H9 (cell line): ENCODE measurements at regions not wholly inside any gene's neighbourhood (a gene's known extent, or its start where the extent isn't known, plus 50 kb on each side); places are given as distances from the start of the nearest gene placed in this dataset.

Experiments used
- DNase-seq: peaks from one replicate; pipeline ENCODE4 v3.0.0-alpha.2; 2017
- H2AFZ ChIP-seq: one replicate; pipeline ENCODE4 v1.6.1; 2013; ENCODE audit warnings: mild to moderate bottlenecking, low read length, control low read depth, moderate library complexity
- H2AK5ac ChIP-seq: 2 replicates; pipeline ENCODE4 v1.6.1; 2013; ENCODE audit warnings: low read length, control low read depth, mixed read lengths; ENCODE audit not compliant: insufficient read length
- H2BK120ac ChIP-seq: one replicate; pipeline ENCODE4 v1.6.1; 2013; ENCODE audit warnings: low read depth, mild to moderate bottlenecking, low read length, control low read depth, inconsistent platforms; ENCODE audit not compliant: poor library complexity, severe bottlenecking
- H2BK12ac ChIP-seq: 2 replicates; pipeline ENCODE4 v1.6.1; 2013; ENCODE audit warnings: low read length, control low read depth, mixed read lengths, low read depth; ENCODE audit not compliant: insufficient read length
- H2BK15ac ChIP-seq: 2 replicates; pipeline ENCODE4 v1.6.1; 2013; ENCODE audit warnings: low read depth, low read length, control low read depth
- H2BK20ac ChIP-seq: one replicate; pipeline ENCODE4 v1.6.1; 2013; ENCODE audit warnings: low read depth, mild to moderate bottlenecking, low read length, control low read depth, inconsistent platforms; ENCODE audit not compliant: poor library complexity, severe bottlenecking
- H2BK5ac ChIP-seq: 2 replicates; pipeline ENCODE4 v1.6.1; 2013; ENCODE audit warnings: low read length, control low read depth, mixed read lengths; ENCODE audit not compliant: insufficient read length
- H3K14ac ChIP-seq: 2 replicates; pipeline ENCODE4 v1.6.1; 2013; ENCODE audit warnings: low read length, control low read depth; ENCODE audit not compliant: insufficient read depth
- H3K18ac ChIP-seq: 2 replicates; pipeline ENCODE4 v1.6.1; 2013; ENCODE audit warnings: low read depth, mild to moderate bottlenecking, mixed read lengths, low read length, control low read depth; ENCODE audit not compliant: insufficient read length
- H3K23ac ChIP-seq: 2 replicates; pipeline ENCODE4 v1.6.1; 2013; ENCODE audit warnings: low read length, control low read depth, mixed read lengths, low read depth; ENCODE audit not compliant: insufficient read length
- H3K23me2 ChIP-seq: 2 replicates; pipeline ENCODE4 v1.6.1; 2013; ENCODE audit warnings: low read depth, mild to moderate bottlenecking, mixed read lengths, low read length, control low read depth; ENCODE audit not compliant: insufficient read length, poor library complexity, severe bottlenecking
- H3K27ac ChIP-seq: 2 replicates; pipeline ENCODE4 v1.5.1; 2013; ENCODE audit warnings: low read length, control low read depth, mixed read lengths, low read depth; ENCODE audit not compliant: insufficient read length
- H3K27me3 ChIP-seq: 2 replicates; pipeline ENCODE4 v1.6.1; 2013; ENCODE audit warnings: low read length, control low read depth, inconsistent platforms; ENCODE audit not compliant: insufficient read depth
- H3K4ac ChIP-seq: 2 replicates; pipeline ENCODE4 v1.6.1; 2013; ENCODE audit warnings: low read depth, mild to moderate bottlenecking, control low read depth, inconsistent platforms, low read length, moderate library complexity
- H3K4me1 ChIP-seq: 2 replicates; pipeline ENCODE4 v1.6.1; 2013; ENCODE audit warnings: low read length, control low read depth, inconsistent platforms; ENCODE audit not compliant: insufficient read depth
- H3K4me2 ChIP-seq: 2 replicates; pipeline ENCODE4 v1.6.1; 2013; ENCODE audit warnings: low read length, control low read depth, mixed read lengths; ENCODE audit not compliant: insufficient read length, insufficient read depth
- H3K56ac ChIP-seq: 2 replicates; pipeline ENCODE4 v1.6.1; 2013; ENCODE audit warnings: low read depth, mild to moderate bottlenecking, mixed read lengths, low read length, control low read depth; ENCODE audit not compliant: insufficient read length
- H3K79me1 ChIP-seq: 2 replicates; pipeline ENCODE4 v1.6.1; 2013; ENCODE audit warnings: low read depth, mild to moderate bottlenecking, moderate library complexity, low read length, control low read depth, inconsistent platforms; ENCODE audit not compliant: insufficient read depth, poor library complexity, severe bottlenecking
- H3K79me2 ChIP-seq: 2 replicates; pipeline ENCODE4 v1.6.1; 2013; ENCODE audit warnings: low read length, control low read depth, inconsistent platforms; ENCODE audit not compliant: insufficient read depth
- H3K9ac ChIP-seq: 2 replicates; pipeline ENCODE4 v1.6.1; 2013; ENCODE audit warnings: low read length, control low read depth, mixed read lengths; ENCODE audit not compliant: insufficient read length; ENCODE audit errors: extremely low read depth
- H3K9me3 ChIP-seq: one replicate; pipeline ENCODE4 v1.6.1; 2013; ENCODE audit warnings: low read depth, low read length, inconsistent platforms; ENCODE audit not compliant: control insufficient read depth
- H3T11ph ChIP-seq: one replicate; pipeline ENCODE4 v1.6.1; 2013; ENCODE audit warnings: mild to moderate bottlenecking, low read length, control low read depth, inconsistent platforms
- H4K20me1 ChIP-seq: one replicate; pipeline ENCODE4 v1.6.1; 2013; ENCODE audit not compliant: control insufficient read depth, insufficient read length, insufficient read depth
- H4K5ac ChIP-seq: 2 replicates; pipeline ENCODE4 v1.6.1; 2013; ENCODE audit warnings: low read depth, mild to moderate bottlenecking, mixed read lengths, low read length, control low read depth; ENCODE audit not compliant: insufficient read length
- H4K8ac ChIP-seq: replicated peaks from 2 replicates; pipeline ENCODE4 v1.6.1; 2013; ENCODE audit warnings: low read length, control low read depth, mixed read lengths, low read depth; ENCODE audit not compliant: insufficient read length
- H4K91ac ChIP-seq: 2 replicates; pipeline ENCODE4 v1.6.1; 2013; ENCODE audit warnings: low read depth, mild to moderate bottlenecking, moderate library complexity, mixed read lengths, low read length, control low read depth; ENCODE audit not compliant: insufficient read length
- H3K27ac Mint-ChIP-seq, 3 experiments: 2 replicates in 2 of 3; 3 replicates in 1 of 3; pipeline ENCODE4 v1.8.0; 2020 to 2021; ENCODE audit warnings: mixed read lengths in 3 of 3, mild to moderate bottlenecking in 1 of 3, moderate library complexity in 1 of 3
- H3K27me3 Mint-ChIP-seq: 2 replicates; pipeline ENCODE4 v1.8.0; 2021; ENCODE audit warnings: low read depth, mild to moderate bottlenecking, moderate library complexity, mixed read lengths
- H3K36me3 Mint-ChIP-seq, 3 experiments: 2 replicates in 2 of 3; 3 replicates in 1 of 3; pipeline ENCODE4 v1.8.0; 2020 to 2021; ENCODE audit warnings: low read depth in 3 of 3, mixed read lengths in 3 of 3; ENCODE audit not compliant: insufficient read depth in 1 of 3
- H3K4me1 Mint-ChIP-seq, 2 experiments: 2 replicates each; pipeline ENCODE4 v1.8.0; 2020; ENCODE audit warnings: mixed read lengths in 2 of 2
- H3K4me3 Mint-ChIP-seq, 2 experiments: 2 replicates in 1 of 2; 3 replicates in 1 of 2; pipeline ENCODE4 v1.8.0; 2020 to 2021; ENCODE audit warnings: mild to moderate bottlenecking in 2 of 2, mixed read lengths in 2 of 2, moderate library complexity in 1 of 2
- H3K9me3 Mint-ChIP-seq, 2 experiments: 2 replicates in 1 of 2; 3 replicates in 1 of 2; pipeline ENCODE4 v1.8.0; 2020; ENCODE audit warnings: mild to moderate bottlenecking in 2 of 2, mixed read lengths in 2 of 2, moderate library complexity in 1 of 2
- WGBS: extraction: QIAGEN DNeasy Blood & Tissue Kit; methylation state at CpG from one replicate; pipeline ENCODE4 v1.1.7; 2013; ENCODE audit warnings: missing lambda C conversion rate, low lambda C conversion rate, mixed read lengths; ENCODE audit not compliant: insufficient read length; ENCODE audit errors: extremely low coverage; 5-methylcytosine and 5-hydroxymethylcytosine counted together
- TF ChIP-seq, protein P1 (sequence below): fragments of 200-600 bp; sonication (generic); conservative IDR thresholded peaks from 3 replicates; pipeline ENCODE4 v1.8.0; 2021; ENCODE audit warnings: antibody characterized with exemption, mild to moderate bottlenecking

DNA sequence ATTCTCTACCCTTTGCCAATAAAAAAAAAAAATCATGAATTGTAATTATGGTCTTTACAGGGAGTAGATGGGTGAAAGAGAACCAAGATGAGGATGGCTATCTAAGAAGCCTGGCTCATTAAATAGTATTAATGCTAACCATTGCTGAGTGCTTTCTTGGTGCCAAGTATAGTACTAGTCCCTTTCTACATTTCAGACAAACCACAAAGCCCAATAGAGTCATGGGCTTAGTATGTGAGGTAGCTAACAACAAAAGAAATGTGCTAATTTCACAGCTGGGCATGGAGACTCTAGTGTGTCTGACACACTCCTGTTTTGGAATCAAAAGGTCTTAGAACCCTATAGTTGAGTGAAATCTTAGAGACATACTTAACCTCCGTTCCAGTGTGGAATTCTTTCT is 84.5 kb upstream of the ESRRG start:
- no peak overlapping the region for H3K4ac ChIP-seq
- no peak overlapping the region for H3K18ac ChIP-seq
- H3K4me2 ChIP-seq = no peak overlapping the region
- no peak overlapping the region for H4K8ac ChIP-seq
- no peak overlapping the region for H2BK20ac ChIP-seq
- Mint-ChIP-seq H3K4me1 (peaks cover 16 to 26% of the 10 kb centered on the region in 2 experiments), H3K27ac (no peak overlapping the region), H3K27me3 (no peaks in the 10 kb centered on the region), H3K4me3 (no peak overlapping the region), H3K36me3 (no peaks in the 10 kb centered on the region; a peak in 1 of 7 replicates), H3K9me3 (no peaks in the 10 kb centered on the region)
- H2AFZ ChIP-seq = no peak overlapping the region
- H3K4me1 ChIP-seq = peaks cover 3% of the 10 kb centered on the region; the same call in 1 of the 2 replicates
- H3K23ac ChIP-seq = no peak overlapping the region
- H3K79me2 ChIP-seq = no peaks in the 10 kb centered on the region
- H2BK5ac ChIP-seq = no peak overlapping the region
- no peaks in the 10 kb centered on the region for H4K20me1 ChIP-seq
- no peak overlapping the region for H2BK120ac ChIP-seq
- H3K14ac ChIP-seq = no peak overlapping the region
- H3K23me2 ChIP-seq = no peaks in the 10 kb centered on the region
- H3K56ac ChIP-seq = no peak overlapping the region
- no peak overlapping the region for H3K27ac ChIP-seq
- no peak overlapping the region for H3K9ac ChIP-seq
- no peaks in the 10 kb centered on the region for H3K9me3 ChIP-seq
- H2AK5ac ChIP-seq = no peak overlapping the region
- no peaks in the 10 kb centered on the region for H3K79me1 ChIP-seq
- H4K5ac ChIP-seq = no peak overlapping the region
- TF ChIP-seq, protein P1, sequence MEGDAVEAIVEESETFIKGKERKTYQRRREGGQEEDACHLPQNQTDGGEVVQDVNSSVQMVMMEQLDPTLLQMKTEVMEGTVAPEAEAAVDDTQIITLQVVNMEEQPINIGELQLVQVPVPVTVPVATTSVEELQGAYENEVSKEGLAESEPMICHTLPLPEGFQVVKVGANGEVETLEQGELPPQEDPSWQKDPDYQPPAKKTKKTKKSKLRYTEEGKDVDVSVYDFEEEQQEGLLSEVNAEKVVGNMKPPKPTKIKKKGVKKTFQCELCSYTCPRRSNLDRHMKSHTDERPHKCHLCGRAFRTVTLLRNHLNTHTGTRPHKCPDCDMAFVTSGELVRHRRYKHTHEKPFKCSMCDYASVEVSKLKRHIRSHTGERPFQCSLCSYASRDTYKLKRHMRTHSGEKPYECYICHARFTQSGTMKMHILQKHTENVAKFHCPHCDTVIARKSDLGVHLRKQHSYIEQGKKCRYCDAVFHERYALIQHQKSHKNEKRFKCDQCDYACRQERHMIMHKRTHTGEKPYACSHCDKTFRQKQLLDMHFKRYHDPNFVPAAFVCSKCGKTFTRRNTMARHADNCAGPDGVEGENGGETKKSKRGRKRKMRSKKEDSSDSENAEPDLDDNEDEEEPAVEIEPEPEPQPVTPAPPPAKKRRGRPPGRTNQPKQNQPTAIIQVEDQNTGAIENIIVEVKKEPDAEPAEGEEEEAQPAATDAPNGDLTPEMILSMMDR = no peak
- WGBS = no CpG with 5 or more reads among the region's 1 CpG
- no peak overlapping the region for H4K91ac ChIP-seq
- no peaks in the 10 kb centered on the region for H3K27me3 ChIP-seq
- no peak for DNase-seq
- H3T11ph ChIP-seq = no peak overlapping the region
- H2BK12ac ChIP-seq = no peak overlapping the region
- no peak overlapping the region for H2BK15ac ChIP-seq
